HPDE6-E6E7 (cell line): ENCODE measurements at regions not wholly inside any gene's neighbourhood (a gene's known extent, or its start where the extent isn't known, plus 50 kb on each side); places are given as distances from the start of the nearest gene placed in this dataset.
"Not testable (repeated sequence)": the region's sequence is repeated elsewhere in the genome, so short reads cannot be mapped to it uniquely, and the experiment has no call there.

Source experiments
- DNase-seq: peaks from one replicate; pipeline ENCODE4 v3.0.0; 2011; ENCODE audit warnings: missing footprints; ENCODE audit errors: extremely low spot score

- DNase-seq = no peak
Observed at GRCh38 chr10:14425034-14425433, 94.3 kb upstream of the FRMD4A start.

GRCh38 chr10:14423111-14423744, 92.5 kb upstream of the FRMD4A start:
- DNase-seq = no peak

- no peak for DNase-seq
Observed at GRCh38 chr10:14422431-14422830, 91.7 kb upstream of the FRMD4A start.

- DNase-seq = no peak
Observed at GRCh38 chr10:14421941-14422340, 91.2 kb upstream of the FRMD4A start.

- DNase-seq = not testable (repeated sequence)
Observed at GRCh38 chr10:14417336-14417735, 86.6 kb upstream of the FRMD4A start.

GRCh38 chr10:14416308-14416700, 85.6 kb upstream of the FRMD4A start:
- peak; percentile 14 for DNase-seq

GRCh38 chr10:14415676-14416307, 85.1 kb upstream of the FRMD4A start:
- DNase-seq = no peak

GRCh38 chr10:14414901-14415300, 84.2 kb upstream of the FRMD4A start:
- no peak for DNase-seq

GRCh38 chr10:14413523-14413922, 82.8 kb upstream of the FRMD4A start:
- no peak for DNase-seq

GRCh38 chr10:14412624-14413023, 81.9 kb upstream of the FRMD4A start:
- DNase-seq = no peak

- no peak for DNase-seq
Observed at GRCh38 chr10:14409856-14410458, 79.2 kb upstream of the FRMD4A start.

GRCh38 chr10:14409247-14409646, 78.5 kb upstream of the FRMD4A start:
- no peak for DNase-seq

- DNase-seq = no peak
Observed at GRCh38 chr10:14408139-14408538, 77.4 kb upstream of the FRMD4A start.

- DNase-seq = no peak
Observed at GRCh38 chr10:14407567-14407966, 76.8 kb upstream of the FRMD4A start.

- no peak for DNase-seq
Observed at GRCh38 chr10:14405076-14406065, 74.6 kb upstream of the FRMD4A start.

- DNase-seq = no peak
Observed at GRCh38 chr10:14403881-14404623, 73.3 kb upstream of the FRMD4A start.

- no peak for DNase-seq
Observed at GRCh38 chr10:14403359-14403758, 72.6 kb upstream of the FRMD4A start.

GRCh38 chr10:14399641-14400040, 68.9 kb upstream of the FRMD4A start:
- no peak for DNase-seq

GRCh38 chr10:14397066-14397465, 66.3 kb upstream of the FRMD4A start:
- peak; percentile 34 for DNase-seq

GRCh38 chr10:14396411-14397048, 65.8 kb upstream of the FRMD4A start:
- no peak for DNase-seq

GRCh38 chr10:14394179-14394578, 63.5 kb upstream of the FRMD4A start:
- no peak for DNase-seq
